ENCODE measurements at regions not wholly inside any gene's neighbourhood (a gene's known extent, or its start where the extent isn't known, plus 50 kb on each side); places are given as distances from the start of the nearest gene placed in this dataset.

GRCh38 chr21:18161841-18162240 lies 82.8 kb upstream of the CHODL start (continued):
- TF ChIP-seq TEAD2 (CRISPR knock-in tag; IDR thresholded peaks at IDR 0.05), result no peak
- TF ChIP-seq, protein P1, sequence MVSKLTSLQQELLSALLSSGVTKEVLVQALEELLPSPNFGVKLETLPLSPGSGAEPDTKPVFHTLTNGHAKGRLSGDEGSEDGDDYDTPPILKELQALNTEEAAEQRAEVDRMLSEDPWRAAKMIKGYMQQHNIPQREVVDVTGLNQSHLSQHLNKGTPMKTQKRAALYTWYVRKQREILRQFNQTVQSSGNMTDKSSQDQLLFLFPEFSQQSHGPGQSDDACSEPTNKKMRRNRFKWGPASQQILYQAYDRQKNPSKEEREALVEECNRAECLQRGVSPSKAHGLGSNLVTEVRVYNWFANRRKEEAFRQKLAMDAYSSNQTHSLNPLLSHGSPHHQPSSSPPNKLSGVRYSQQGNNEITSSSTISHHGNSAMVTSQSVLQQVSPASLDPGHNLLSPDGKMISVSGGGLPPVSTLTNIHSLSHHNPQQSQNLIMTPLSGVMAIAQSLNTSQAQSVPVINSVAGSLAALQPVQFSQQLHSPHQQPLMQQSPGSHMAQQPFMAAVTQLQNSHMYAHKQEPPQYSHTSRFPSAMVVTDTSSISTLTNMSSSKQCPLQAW (CRISPR knock-in tag; IDR thresholded peaks at IDR 0.05), result no peak

DNA sequence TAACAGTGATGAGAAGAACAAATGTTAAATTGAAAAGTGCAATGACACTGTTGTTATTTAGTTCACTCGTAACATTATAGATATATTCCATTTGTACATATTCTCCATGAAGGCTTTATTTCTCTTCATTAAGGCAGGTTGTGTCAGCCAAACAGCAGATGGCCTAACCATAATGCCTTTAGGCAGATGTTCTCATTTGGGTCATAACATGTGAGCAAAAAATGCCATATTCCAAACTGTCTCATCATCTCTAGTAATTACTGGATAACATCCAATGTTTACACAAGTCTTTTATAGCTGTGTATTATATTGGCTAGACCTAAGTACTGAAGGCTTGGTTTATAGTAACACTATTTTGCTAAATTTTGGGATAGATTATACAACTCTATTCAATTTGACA lies 87.2 kb upstream of the CHODL start:
- ATAC-seq (no peak), FAIRE-seq (no peak), DNase-seq (ENCODE audit: low spot score) (no peak)
- ChIA-PET CTCF (ENCODE audit: low intra/inter-chr PET ratio, low total read pairs) (no interaction called here), POLR2A (no interaction called here)
- no TSS peak for BruUV-seq (replicated peaks)
- 8% methylated on average over 1 of the region's 1 CpG for WGBS (ENCODE audit: low lambda C conversion rate)
- Histone ChIP-seq H2AFZ (ENCODE audit: low read length) (no peak overlapping the region), H3K4me3 (replicated peaks in 1 of 3; ENCODE audit: insufficient read depth in 1 of 3, low read depth in 2 of 3, low read length in 3 of 3) (no peak overlapping the region), H3K9ac (ENCODE audit: insufficient read depth, low read depth, low read length) (no peak overlapping the region), H3K27me3 (ENCODE audit: control insufficient read depth in 1 of 2, insufficient read depth in 2 of 2, low read length in 2 of 2) (no peaks in the 10 kb centered on the region), H3K36me3 (replicated peaks in 1 of 2; ENCODE audit: control insufficient read depth in 1 of 2, insufficient read depth in 2 of 2, low read length in 2 of 2) (no peaks in the 10 kb centered on the region), H3K4me1 (ENCODE audit: insufficient read depth, low read length) (no peaks in the 10 kb centered on the region), H4K20me1 (ENCODE audit: insufficient read depth, low read length) (no peaks in the 10 kb centered on the region), H3K27ac (ENCODE audit: extremely low read length, insufficient read depth, low read length) (no peak overlapping the region), H3K79me2 (ENCODE audit: insufficient read depth, low read length) (no peaks in the 10 kb centered on the region), H3K4me2 (ENCODE audit: low read depth, low read length) (no peak overlapping the region), H3K9me3 (ENCODE audit: low read length) (no peaks in the 10 kb centered on the region)
- no peak for TF ChIP-seq ZNF430 (CRISPR knock-in tag; IDR thresholded peaks at IDR 0.05)
- TF ChIP-seq SKIL (CRISPR knock-in tag; IDR thresholded peaks at IDR 0.05; ENCODE audit: borderline replicate concordance), result no peak
- no peak for TF ChIP-seq FLYWCH1 (CRISPR knock-in tag; IDR thresholded peaks at IDR 0.05)
- TF ChIP-seq BRD4 (CRISPR knock-in tag; IDR thresholded peaks at IDR 0.05), result no peak
- TF ChIP-seq MXD4 (CRISPR knock-in tag; IDR thresholded peaks at IDR 0.05), result no peak
- TF ChIP-seq RBAK (CRISPR knock-in tag; IDR thresholded peaks at IDR 0.05), result no peak
- no peak for TF ChIP-seq NR2F2 (IDR thresholded peaks at IDR 0.05; ENCODE audit: borderline replicate concordance, low read depth)
- no peak for TF ChIP-seq CSRNP1 (CRISPR knock-in tag; IDR thresholded peaks at IDR 0.05)
- TF ChIP-seq U2AF1 (optimal IDR thresholded peaks at IDR 0.05; ENCODE audit: low read depth, low read length), result no peak
- TF ChIP-seq, protein P2, sequence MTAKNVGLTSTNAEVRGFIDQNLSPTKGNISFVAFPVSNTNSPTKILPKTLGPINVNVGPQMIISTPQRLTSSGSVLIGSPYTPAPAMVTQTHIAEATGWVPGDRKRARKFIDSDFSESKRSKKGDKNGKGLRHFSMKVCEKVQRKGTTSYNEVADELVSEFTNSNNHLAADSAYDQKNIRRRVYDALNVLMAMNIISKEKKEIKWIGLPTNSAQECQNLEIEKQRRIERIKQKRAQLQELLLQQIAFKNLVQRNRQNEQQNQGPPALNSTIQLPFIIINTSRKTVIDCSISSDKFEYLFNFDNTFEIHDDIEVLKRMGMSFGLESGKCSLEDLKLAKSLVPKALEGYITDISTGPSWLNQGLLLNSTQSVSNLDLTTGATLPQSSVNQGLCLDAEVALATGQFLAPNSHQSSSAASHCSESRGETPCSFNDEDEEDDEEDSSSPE (CRISPR knock-in tag; IDR thresholded peaks at IDR 0.05), result no peak
- no peak for TF ChIP-seq TRIM22 (IDR thresholded peaks at IDR 0.05)
- TF ChIP-seq SP4 (CRISPR knock-in tag; IDR thresholded peaks at IDR 0.05), result no peak
- TF ChIP-seq FOSL1 (CRISPR knock-in tag; IDR thresholded peaks at IDR 0.05; ENCODE audit: borderline replicate concordance), result no peak
- TF ChIP-seq ZNF10 (CRISPR knock-in tag; IDR thresholded peaks at IDR 0.05; ENCODE audit: borderline replicate concordance, low read depth), result no peak
- no peak for TF ChIP-seq ZNF205 (CRISPR knock-in tag; IDR thresholded peaks at IDR 0.05)
- no peak for TF ChIP-seq ARID2 (CRISPR knock-in tag; IDR thresholded peaks at IDR 0.05; ENCODE audit: borderline replicate concordance)
- in situ Hi-C loops (cut with HindIII; ENCODE audit: extremely low pct_ligation_motif_present, low pct_unique_long_range_greater_than_20kb) (no loop called here), intact Hi-C loops (cut with micrococcal nuclease; ENCODE audit: unreplicated experiment) (no loop called here)

Data from HepG2 (cell line).